Activated B cell treated with CpG ODN at 0.5 μM for 24 hours (primary cell): ENCODE measurements at regions not wholly inside any gene's neighbourhood (a gene's known extent, or its start where the extent isn't known, plus 50 kb on each side); places are given as distances from the start of the nearest gene placed in this dataset.

Experiments used
- ATAC-seq: fragments of 200-7000 bp; cut with Tn5 transposase; one replicate; pipeline ENCODE4 v1.10.0; 2021; ENCODE audit warnings: low read depth, mild to moderate bottlenecking, moderate library complexity
- CTCF ChIA-PET: fragments of 350-600 bp; sonication (Branson Sonifier 250); formaldehyde crosslinking; loops from one replicate; lab custom pipeline; 2021; ENCODE audit warnings: antibody characterized with exemption; lab: Charles Lee
- POLR2A ChIA-PET: fragments of 350-600 bp; sonication (Branson Sonifier 250); formaldehyde crosslinking; loops from one replicate; lab custom pipeline; 2021; ENCODE audit warnings: antibody characterized with exemption; lab: Charles Lee
- DNase-seq: peaks from one replicate; pipeline ENCODE4 v3.0.0; 2022
- H3K27ac Mint-ChIP-seq: one replicate; pipeline ENCODE4 v1.8.0; 2020; ENCODE audit warnings: mixed read lengths
- H3K27me3 Mint-ChIP-seq: one replicate; pipeline ENCODE4 v1.8.0; 2021; ENCODE audit warnings: mixed read lengths
- H3K36me3 Mint-ChIP-seq: one replicate; pipeline ENCODE4 v1.8.0; 2021; ENCODE audit warnings: low read depth, mixed read lengths
- H3K4me1 Mint-ChIP-seq: one replicate; pipeline ENCODE4 v1.8.0; 2021; ENCODE audit warnings: mixed read lengths
- H3K4me3 Mint-ChIP-seq: one replicate; pipeline ENCODE4 v1.8.0; 2020; ENCODE audit warnings: mild to moderate bottlenecking, mixed read lengths
- H3K9me3 Mint-ChIP-seq: one replicate; pipeline ENCODE4 v1.8.0; 2020; ENCODE audit warnings: mixed read lengths
- intact Hi-C: fragments of 100-400 bp; cut with micrococcal nuclease; formaldehyde crosslinking; loops from one replicate; pipeline ENCODE4 v1.15.1; 2024
- TF ChIP-seq, protein P1 (sequence below): fragments of 200-600 bp; IDR thresholded peaks from one replicate; pipeline ENCODE4 v1.8.0; 2022; ENCODE audit warnings: antibody characterized with exemption, mild to moderate bottlenecking

DNA sequence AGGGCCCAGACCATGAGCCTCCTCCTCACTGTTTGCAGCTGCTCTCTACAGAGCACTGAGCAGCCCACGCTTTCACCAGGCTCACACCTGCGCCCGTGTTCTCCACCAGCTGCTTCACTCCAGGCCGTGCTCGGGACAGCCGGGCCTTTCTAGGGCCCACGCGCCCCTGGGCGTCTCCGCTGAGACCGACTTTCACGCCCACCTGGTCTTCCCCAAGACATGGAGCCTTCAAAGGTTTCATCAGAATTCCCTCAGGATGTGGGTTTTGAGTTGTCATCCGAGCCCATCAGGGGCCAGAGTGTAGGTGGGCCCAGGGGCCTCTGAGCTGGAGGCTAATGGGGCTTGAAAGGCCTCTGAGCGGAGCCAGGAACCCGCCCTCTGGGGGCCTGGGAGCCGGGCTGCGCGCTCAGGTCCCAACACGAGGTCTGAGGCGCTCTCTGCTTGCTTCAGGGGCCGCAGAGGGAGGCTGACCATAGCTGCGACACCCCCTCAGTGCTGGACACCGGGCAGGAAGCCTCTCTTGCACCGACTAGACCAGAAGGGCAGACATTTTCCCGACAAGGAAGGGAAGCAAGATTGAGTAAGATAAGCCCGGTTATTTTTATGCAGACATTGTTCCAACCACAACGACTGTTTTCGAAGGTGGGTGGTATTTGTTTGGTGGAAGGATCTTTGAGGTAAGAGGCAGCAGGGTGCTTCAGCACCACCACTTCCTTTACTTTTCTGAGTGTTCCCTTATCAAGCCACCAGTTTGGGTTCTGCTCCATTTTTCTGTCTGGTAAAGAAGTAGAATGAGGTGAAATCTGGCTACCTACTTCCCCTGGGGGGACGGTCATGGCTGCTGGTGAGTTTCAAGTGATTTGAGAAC lies 125.0 kb upstream of the FUT8 start:
- ChIA-PET POLR2A (interaction anchor here (0.6 to 10.5 kb wide), 21 partner anchors 16 to 173 kb away, joined by 3 to 183 read pairs (median 6); partner anchors contain the start of gene FUT8), CTCF (interaction anchor here (0.8 to 8.3 kb wide), 17 partner anchors 8 to 673 kb away, joined by 3 to 114 read pairs (median 7); partner anchors contain the start of gene FUT8)

DNA sequence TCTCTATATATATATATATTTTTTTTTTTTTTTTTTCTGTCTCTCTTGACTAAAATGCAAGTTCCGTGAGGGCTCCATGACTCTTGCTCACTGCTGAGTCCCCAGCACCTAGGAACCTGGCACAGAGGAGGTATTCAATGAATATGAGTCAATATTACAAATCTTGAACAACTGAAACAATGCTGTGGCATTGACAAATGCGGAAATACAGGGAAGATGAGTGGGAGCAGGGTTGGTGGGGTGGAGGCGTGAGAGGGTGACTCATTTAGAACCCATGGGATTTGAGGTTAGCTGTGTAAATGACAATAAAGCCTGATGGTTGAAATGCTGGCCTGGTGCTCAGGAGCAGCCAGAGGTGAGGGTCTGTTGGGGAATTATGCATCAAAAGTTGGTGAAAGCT lies 121.7 kb upstream of the FUT8 start:
- intact Hi-C loops = loop anchor here (1.0 kb wide), 2 partner anchors 8 to 24 kb away; no protein-coding TSS in a partner anchor
- ATAC-seq = peak; percentile 49
- CTCF ChIA-PET = interaction anchor here (1.1 to 8.3 kb wide), 4 partner anchors 10 to 534 kb away, joined by 3 to 114 read pairs (median 4); partner anchors contain the start of gene FUT8
- Mint-ChIP-seq H3K27ac (peak overlapping the region; percentile 77), H3K4me3 (peak overlapping the region; percentile 68), H3K36me3 (peaks cover 9% of the 10 kb centered on the region), H3K27me3 (no peaks in the 10 kb centered on the region), H3K9me3 (no peaks in the 10 kb centered on the region), H3K4me1 (peaks cover 65% of the 10 kb centered on the region)
- TF ChIP-seq, protein P1, sequence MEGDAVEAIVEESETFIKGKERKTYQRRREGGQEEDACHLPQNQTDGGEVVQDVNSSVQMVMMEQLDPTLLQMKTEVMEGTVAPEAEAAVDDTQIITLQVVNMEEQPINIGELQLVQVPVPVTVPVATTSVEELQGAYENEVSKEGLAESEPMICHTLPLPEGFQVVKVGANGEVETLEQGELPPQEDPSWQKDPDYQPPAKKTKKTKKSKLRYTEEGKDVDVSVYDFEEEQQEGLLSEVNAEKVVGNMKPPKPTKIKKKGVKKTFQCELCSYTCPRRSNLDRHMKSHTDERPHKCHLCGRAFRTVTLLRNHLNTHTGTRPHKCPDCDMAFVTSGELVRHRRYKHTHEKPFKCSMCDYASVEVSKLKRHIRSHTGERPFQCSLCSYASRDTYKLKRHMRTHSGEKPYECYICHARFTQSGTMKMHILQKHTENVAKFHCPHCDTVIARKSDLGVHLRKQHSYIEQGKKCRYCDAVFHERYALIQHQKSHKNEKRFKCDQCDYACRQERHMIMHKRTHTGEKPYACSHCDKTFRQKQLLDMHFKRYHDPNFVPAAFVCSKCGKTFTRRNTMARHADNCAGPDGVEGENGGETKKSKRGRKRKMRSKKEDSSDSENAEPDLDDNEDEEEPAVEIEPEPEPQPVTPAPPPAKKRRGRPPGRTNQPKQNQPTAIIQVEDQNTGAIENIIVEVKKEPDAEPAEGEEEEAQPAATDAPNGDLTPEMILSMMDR = no peak
- POLR2A ChIA-PET = interaction anchor here (1.6 to 10.5 kb wide), 5 partner anchors 13 to 122 kb away, joined by 4 to 183 read pairs (median 26); partner anchors contain the start of gene FUT8
- DNase-seq = no peak

More for the DNA sequence above, 125.0 kb upstream of the FUT8 start:
- Mint-ChIP-seq H3K4me3 (peak overlapping the region; percentile 74), H3K27me3 (no peaks in the 10 kb centered on the region), H3K27ac (peak overlapping the region; percentile 96), H3K4me1 (peaks cover 89% of the 10 kb centered on the region), H3K36me3 (peaks cover 3% of the 10 kb centered on the region), H3K9me3 (no peaks in the 10 kb centered on the region)
- peak; percentile 60 for DNase-seq
- TF ChIP-seq, protein P1 = no peak
- intact Hi-C loops = loop anchor here (1.0 to 10.0 kb wide), 9 partner anchors 15 to 667 kb away; partner anchors contain the start of gene MAX
- ATAC-seq = peak; percentile 64

DNA sequence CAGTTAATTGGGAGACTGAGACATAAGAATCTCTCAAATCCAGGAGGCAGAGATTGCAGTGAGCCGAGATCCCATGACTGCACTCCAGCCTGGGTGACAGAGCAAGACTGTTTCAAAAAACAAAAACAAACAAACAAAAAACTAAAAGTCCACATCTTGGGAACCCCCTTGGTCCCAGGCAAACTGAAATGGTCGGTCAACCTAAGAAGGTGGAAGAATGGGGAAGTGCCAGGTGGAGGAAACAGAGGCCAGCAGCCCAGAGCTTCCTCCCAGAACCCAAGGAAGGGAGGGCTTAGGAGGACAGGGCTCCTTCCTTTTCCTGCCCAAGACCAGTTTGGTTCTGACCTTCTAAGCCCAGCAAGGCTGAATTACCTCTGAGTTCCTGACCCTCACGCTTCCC lies 121.0 kb upstream of the FUT8 start:
- H3K4me1 Mint-ChIP-seq = peaks cover 62% of the 10 kb centered on the region
- CTCF ChIA-PET = interaction anchor here (1.4 to 8.3 kb wide), 4 partner anchors 9 to 668 kb away, joined by 3 to 114 read pairs (median 4); partner anchors contain the start of gene FUT8
- H3K36me3 Mint-ChIP-seq = peaks cover 11% of the 10 kb centered on the region
- TF ChIP-seq, protein P1 = no peak
- H3K9me3 Mint-ChIP-seq = no peaks in the 10 kb centered on the region
- no peaks in the 10 kb centered on the region for H3K27me3 Mint-ChIP-seq
- POLR2A ChIA-PET = interaction anchor here (0.7 to 10.5 kb wide), 7 partner anchors 12 to 122 kb away, joined by 3 to 183 read pairs (median 9); partner anchors contain the start of gene FUT8
- intact Hi-C loops = loop anchor here (1.0 kb wide), 2 partner anchors 8 to 24 kb away; no protein-coding TSS in a partner anchor
- peak overlapping the region; percentile 68 for H3K4me3 Mint-ChIP-seq
- no peak for ATAC-seq
- DNase-seq = no peak
- H3K27ac Mint-ChIP-seq = peak overlapping the region; percentile 77

DNA sequence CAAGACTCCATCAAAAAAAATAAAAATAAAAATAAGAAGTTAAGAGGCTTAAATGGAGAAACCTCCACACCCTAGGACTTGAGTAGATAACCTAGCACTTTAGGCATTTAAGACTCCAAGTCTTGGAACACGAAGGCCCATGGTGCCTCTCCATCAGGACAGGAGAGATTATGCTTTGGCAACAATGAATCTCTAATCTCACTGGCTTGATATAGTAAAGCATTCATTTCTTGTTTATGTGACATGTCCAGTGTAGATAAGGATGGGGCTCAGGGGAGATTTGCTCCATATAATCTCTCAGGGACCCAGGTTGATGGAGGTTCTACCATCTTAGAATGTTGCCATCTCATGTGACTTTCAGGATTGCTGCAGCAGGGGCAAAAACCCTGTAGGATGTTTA lies 117.7 kb upstream of the FUT8 start:
- Mint-ChIP-seq H3K9me3 (no peaks in the 10 kb centered on the region), H3K4me3 (no peak overlapping the region), H3K36me3 (peaks cover 18% of the 10 kb centered on the region), H3K4me1 (peaks cover 54% of the 10 kb centered on the region), H3K27ac (no peak overlapping the region), H3K27me3 (no peaks in the 10 kb centered on the region)
- intact Hi-C loops = no loop called here
- POLR2A ChIA-PET = interaction anchor here (1.4 to 1.7 kb wide), 3 partner anchors 9 to 117 kb away, joined by 3 to 8 read pairs (median 5); no protein-coding TSS in a partner anchor
- DNase-seq (no peak), ATAC-seq (no peak)
- TF ChIP-seq, protein P1 = no peak
- CTCF ChIA-PET = interaction anchor here (1.7 kb wide), 1 partner anchor 8 kb away, joined by 7 read pairs; no protein-coding TSS in a partner anchor
